PC-9 (cell line): ENCODE measurements at regions not wholly inside any gene's neighbourhood (a gene's known extent, or its start where the extent isn't known, plus 50 kb on each side); places are given as distances from the start of the nearest gene placed in this dataset.

Experiments used
- CTCF ChIP-seq: fragments of 200-600 bp; sonication (generic); conservative IDR thresholded peaks from 2 replicates; pipeline ENCODE4 v1.6.1; 2017; ENCODE audit warnings: mixed run types, antibody characterized with exemption, mild to moderate bottlenecking, moderate library complexity
- EZH2 ChIP-seq: fragments of 200-600 bp; sonication (generic); IDR thresholded peaks from 2 replicates; pipeline ENCODE4 v1.8.0; 2017; ENCODE audit warnings: antibody characterized with exemption, low read depth

DNA sequence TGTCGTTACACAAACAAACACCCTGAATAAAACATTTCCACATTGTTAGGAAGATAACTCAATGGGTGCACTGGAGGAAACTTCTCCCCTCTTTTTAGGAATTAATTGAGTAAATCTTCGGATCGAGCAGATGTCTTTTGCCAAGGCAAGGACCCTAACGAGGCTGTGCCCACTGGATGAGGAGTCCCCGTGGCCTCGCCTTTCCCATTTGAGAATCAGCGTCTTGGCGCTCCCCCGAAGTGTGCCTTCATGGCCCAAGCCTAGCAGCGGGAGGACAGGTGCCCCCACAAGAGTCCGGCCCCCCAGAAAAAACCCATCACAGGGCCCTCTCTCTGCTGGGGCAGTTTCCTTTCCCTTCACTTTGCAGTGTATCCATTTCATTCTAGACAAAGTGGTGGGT is 246.6 kb downstream of the BCL11B start:
- no peak for TF ChIP-seq CTCF
- TF ChIP-seq EZH2 = no peak
